Gastrocnemius medialis (tissue), 4 donors: ENCODE measurements at regions not wholly inside any gene's neighbourhood (a gene's known extent, or its start where the extent isn't known, plus 50 kb on each side); places are given as distances from the start of the nearest gene placed in this dataset.

Experiments
- POLR2A ChIP-seq, 2 donors: fragments of 450-650 bp; IDR thresholded peaks; one replicate each; pipeline ENCODE4 v1.6.1; 2017; ENCODE audit warnings: antibody characterized with exemption in 2 of 2, mild to moderate bottlenecking in 2 of 2, moderate library complexity in 2 of 2
- TF ChIP-seq, protein P1 (sequence below), 5 experiments: fragments of 450-650 bp in 3 of 5; fragments of 200-600 bp in 2 of 5; sonication (generic) in 2 of 5; IDR thresholded peaks in 4 of 5; conservative IDR thresholded peaks in 1 of 5; 1 replicate in 4 of 5; 2 replicates in 1 of 5; pipeline ENCODE4 v1.5.1; 2016 to 2019; ENCODE audit warnings: antibody characterized with exemption in 5 of 5, mild to moderate bottlenecking in 3 of 5, moderate library complexity in 3 of 5

DNA sequence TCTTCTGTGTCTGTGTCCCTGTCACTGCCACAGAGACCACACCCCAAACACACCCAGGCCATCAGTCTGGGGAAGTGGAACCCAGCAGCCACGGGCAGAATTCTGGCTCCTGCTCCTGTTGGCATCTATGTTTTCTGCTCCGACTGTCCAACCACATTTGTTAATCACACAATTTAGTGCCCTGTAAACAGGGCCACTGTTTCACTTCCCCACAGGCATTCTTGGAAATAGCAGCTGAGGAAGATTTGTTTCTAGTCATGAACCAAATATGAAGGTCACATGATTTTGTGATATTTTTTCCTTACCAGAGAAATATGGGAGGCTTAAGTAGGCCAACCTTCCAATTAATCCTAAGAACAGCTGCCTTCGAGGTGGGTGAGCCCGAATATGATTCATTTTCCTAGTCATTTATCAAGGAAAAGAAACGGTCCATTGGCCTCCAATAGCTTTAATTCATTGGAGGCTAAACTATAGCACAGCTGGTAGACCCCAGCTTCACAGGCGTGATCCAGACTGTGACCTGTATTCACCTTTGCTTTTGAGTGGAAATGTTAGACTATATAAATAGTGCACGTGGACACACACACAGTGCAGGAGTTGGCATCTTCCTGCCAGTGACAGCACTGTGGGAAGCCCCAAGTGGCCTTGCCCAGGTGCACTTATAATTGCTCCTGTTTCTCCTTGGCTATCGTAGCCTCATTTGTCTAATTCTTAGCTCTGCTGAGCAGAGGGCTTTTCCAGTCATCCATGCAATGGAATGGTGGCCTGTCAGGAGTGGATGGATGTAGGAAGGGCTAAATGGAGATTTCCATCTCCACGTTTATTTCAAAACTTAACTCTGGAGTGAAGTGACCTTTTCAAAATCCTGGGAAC is 267.9 kb downstream of the LPIN1 start:
- TF ChIP-seq, protein P1, sequence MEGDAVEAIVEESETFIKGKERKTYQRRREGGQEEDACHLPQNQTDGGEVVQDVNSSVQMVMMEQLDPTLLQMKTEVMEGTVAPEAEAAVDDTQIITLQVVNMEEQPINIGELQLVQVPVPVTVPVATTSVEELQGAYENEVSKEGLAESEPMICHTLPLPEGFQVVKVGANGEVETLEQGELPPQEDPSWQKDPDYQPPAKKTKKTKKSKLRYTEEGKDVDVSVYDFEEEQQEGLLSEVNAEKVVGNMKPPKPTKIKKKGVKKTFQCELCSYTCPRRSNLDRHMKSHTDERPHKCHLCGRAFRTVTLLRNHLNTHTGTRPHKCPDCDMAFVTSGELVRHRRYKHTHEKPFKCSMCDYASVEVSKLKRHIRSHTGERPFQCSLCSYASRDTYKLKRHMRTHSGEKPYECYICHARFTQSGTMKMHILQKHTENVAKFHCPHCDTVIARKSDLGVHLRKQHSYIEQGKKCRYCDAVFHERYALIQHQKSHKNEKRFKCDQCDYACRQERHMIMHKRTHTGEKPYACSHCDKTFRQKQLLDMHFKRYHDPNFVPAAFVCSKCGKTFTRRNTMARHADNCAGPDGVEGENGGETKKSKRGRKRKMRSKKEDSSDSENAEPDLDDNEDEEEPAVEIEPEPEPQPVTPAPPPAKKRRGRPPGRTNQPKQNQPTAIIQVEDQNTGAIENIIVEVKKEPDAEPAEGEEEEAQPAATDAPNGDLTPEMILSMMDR (IDR thresholded peaks at IDR 0.05 in 4 of 5, conservative IDR thresholded peaks at IDR 0.05 in 1 of 5): no peak
- TF ChIP-seq POLR2A (IDR thresholded peaks at IDR 0.05): no peak
